ENCODE measurements at regions not wholly inside any gene's neighbourhood (a gene's known extent, or its start where the extent isn't known, plus 50 kb on each side); places are given as distances from the start of the nearest gene placed in this dataset.

DNA sequence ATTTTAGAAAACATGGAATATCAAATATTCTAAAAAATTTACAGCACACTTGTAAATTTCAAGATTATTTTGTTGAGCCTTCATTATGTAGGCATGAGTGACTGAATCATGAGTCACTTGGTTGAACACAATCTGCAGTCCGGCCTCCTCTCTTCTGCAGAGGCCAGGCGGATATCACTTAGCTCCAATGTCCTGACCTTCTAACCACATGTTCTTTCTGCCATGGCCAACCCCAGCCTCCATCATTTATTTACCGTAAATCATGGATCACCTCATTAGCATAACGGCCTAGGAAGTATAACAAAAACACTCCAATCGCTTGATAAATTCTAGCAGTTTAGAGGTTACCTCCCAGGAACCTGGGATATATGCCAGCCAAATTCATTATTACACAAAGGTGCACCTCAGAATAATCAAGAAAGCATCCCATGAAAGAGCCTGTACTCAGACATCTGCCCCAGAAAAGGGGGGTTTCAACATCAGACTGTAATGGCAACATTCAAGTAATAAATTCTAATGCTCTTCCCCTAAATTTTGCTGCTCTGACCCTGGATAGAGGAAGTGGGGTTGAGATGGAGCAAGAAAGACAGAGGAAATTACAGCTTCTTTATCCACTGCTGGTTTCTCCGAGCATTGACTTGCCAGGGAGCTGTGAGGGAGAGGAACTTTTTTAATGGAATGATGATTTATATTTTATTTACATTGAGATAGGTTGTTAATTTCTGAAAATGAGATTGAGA lies 2153.6 kb upstream of the AGA start:
- no peak overlapping the region for H3K27ac Mint-ChIP-seq (ENCODE audit: low read depth, unreplicated experiment)
- BruUV-seq (replicated peaks): no TSS peak
- ChIA-PET POLR2A (interaction anchor here (0.7 kb wide), 1 partner anchor 8 kb away, joined by 3 read pairs; no protein-coding TSS in a partner anchor), CTCF (no interaction called here)
- intact Hi-C loops (cut with micrococcal nuclease): no loop called here
- TF ChIP-seq, protein P1, sequence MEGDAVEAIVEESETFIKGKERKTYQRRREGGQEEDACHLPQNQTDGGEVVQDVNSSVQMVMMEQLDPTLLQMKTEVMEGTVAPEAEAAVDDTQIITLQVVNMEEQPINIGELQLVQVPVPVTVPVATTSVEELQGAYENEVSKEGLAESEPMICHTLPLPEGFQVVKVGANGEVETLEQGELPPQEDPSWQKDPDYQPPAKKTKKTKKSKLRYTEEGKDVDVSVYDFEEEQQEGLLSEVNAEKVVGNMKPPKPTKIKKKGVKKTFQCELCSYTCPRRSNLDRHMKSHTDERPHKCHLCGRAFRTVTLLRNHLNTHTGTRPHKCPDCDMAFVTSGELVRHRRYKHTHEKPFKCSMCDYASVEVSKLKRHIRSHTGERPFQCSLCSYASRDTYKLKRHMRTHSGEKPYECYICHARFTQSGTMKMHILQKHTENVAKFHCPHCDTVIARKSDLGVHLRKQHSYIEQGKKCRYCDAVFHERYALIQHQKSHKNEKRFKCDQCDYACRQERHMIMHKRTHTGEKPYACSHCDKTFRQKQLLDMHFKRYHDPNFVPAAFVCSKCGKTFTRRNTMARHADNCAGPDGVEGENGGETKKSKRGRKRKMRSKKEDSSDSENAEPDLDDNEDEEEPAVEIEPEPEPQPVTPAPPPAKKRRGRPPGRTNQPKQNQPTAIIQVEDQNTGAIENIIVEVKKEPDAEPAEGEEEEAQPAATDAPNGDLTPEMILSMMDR (IDR thresholded peaks at IDR 0.05; ENCODE audit: unreplicated experiment): no peak
- no peak overlapping the region for H3K4me3 Mint-ChIP-seq (ENCODE audit: unreplicated experiment)
- no peaks in the 10 kb centered on the region for H3K4me1 Mint-ChIP-seq (ENCODE audit: insufficient read depth, unreplicated experiment)
- peak; percentile 66 for DNase-seq (ENCODE audit: unreplicated experiment)
- H3K9me3 Mint-ChIP-seq (ENCODE audit: unreplicated experiment): no peaks in the 10 kb centered on the region
- H3K36me3 Mint-ChIP-seq (ENCODE audit: insufficient read depth, unreplicated experiment): no peaks in the 10 kb centered on the region
- no peaks in the 10 kb centered on the region for H3K27me3 Mint-ChIP-seq (ENCODE audit: insufficient read depth, unreplicated experiment)

DNA sequence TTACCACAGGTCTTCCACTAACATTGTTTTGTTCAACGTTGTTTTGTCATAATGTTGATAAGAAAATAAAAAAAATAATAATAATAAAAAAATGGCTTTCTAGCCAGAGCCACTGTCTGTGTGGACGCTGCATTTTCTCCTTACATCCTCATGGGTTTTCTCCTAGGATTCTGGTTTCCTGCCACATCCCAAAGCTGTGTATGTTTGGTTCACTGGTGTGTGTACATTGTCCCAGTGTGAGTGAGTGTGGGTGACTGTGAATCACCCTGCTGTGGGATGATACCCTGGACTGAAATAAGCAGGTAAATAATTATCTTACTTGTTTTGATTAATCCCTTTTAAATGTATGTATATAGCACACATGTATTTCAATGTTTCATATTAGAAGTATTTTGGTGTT lies 2154.4 kb upstream of the AGA start:
- Mint-ChIP-seq H3K9me3 (ENCODE audit: unreplicated experiment) (no peaks in the 10 kb centered on the region), H3K36me3 (ENCODE audit: insufficient read depth, unreplicated experiment) (no peaks in the 10 kb centered on the region), H3K4me3 (ENCODE audit: unreplicated experiment) (no peak overlapping the region), H3K4me1 (ENCODE audit: insufficient read depth, unreplicated experiment) (no peaks in the 10 kb centered on the region), H3K27ac (ENCODE audit: low read depth, unreplicated experiment) (no peak overlapping the region), H3K27me3 (ENCODE audit: insufficient read depth, unreplicated experiment) (no peaks in the 10 kb centered on the region)
- intact Hi-C loops (cut with micrococcal nuclease): no loop called here
- no TSS peak for BruUV-seq (replicated peaks)
- TF ChIP-seq, protein P1 (IDR thresholded peaks at IDR 0.05; ENCODE audit: unreplicated experiment): no peak
- no peak for DNase-seq (ENCODE audit: unreplicated experiment)
- ChIA-PET POLR2A (interaction anchor here (0.7 kb wide), 1 partner anchor 9 kb away, joined by 3 read pairs; no protein-coding TSS in a partner anchor), CTCF (no interaction called here)

DNA sequence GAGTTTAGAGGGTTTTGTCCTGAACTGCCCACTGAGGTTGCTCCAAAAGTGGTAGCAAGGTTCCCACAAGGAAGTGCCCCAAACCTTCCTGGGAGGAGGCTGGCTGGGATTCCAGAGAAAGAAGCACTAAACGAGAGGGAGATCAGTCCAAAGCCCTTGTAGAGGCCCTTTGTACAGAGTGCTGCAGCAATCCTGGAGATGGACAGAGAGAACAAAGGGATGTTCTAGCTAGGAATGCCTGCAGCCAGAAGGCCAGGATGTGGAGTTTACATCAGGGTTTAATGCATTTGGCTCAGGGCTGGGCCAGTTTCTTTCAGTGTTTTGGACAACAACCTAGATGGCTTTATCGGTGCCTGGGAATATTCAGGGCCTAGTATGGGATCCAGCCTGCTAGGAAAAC lies 2155.1 kb upstream of the AGA start:
- no peak overlapping the region for H3K27ac Mint-ChIP-seq (ENCODE audit: low read depth, unreplicated experiment)
- H3K4me1 Mint-ChIP-seq (ENCODE audit: insufficient read depth, unreplicated experiment): no peaks in the 10 kb centered on the region
- intact Hi-C loops (cut with micrococcal nuclease): no loop called here
- CTCF ChIA-PET: no interaction called here
- no peak for DNase-seq (ENCODE audit: unreplicated experiment)
- BruUV-seq (replicated peaks): no TSS peak
- no peaks in the 10 kb centered on the region for H3K9me3 Mint-ChIP-seq (ENCODE audit: unreplicated experiment)
- TF ChIP-seq, protein P1 (IDR thresholded peaks at IDR 0.05; ENCODE audit: unreplicated experiment): no peak
- H3K4me3 Mint-ChIP-seq (ENCODE audit: unreplicated experiment): no peak overlapping the region
- POLR2A ChIA-PET: no interaction called here
- no peaks in the 10 kb centered on the region for H3K27me3 Mint-ChIP-seq (ENCODE audit: insufficient read depth, unreplicated experiment)
- no peaks in the 10 kb centered on the region for H3K36me3 Mint-ChIP-seq (ENCODE audit: insufficient read depth, unreplicated experiment)

DNA sequence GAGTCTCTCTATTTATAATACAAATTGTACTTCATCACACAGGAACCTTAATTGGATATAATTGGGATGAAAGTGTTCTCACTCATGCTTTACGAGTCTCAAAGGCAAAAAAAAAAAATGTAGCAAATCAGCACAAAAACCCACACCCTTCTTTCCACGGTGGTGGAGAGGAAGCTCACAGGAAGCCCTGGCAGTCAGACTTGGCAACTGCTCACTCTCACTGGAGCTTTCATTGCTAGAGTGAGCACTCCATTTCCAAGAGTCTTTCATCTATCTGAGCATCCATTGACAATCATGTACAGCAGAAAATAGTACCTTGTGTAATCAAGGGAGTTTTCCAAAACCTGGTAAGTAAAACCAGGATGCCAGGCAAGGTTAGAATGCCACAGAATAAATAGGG lies 2159.4 kb upstream of the AGA start:
- POLR2A ChIA-PET: no interaction called here
- no peaks in the 10 kb centered on the region for H3K36me3 Mint-ChIP-seq (ENCODE audit: insufficient read depth, unreplicated experiment)

More for the DNA sequence above, 2159.4 kb upstream of the AGA start:
- H3K27me3 Mint-ChIP-seq (ENCODE audit: insufficient read depth, unreplicated experiment): no peaks in the 10 kb centered on the region
- TF ChIP-seq, protein P1 (IDR thresholded peaks at IDR 0.05; ENCODE audit: unreplicated experiment): no peak
- no peak overlapping the region for H3K27ac Mint-ChIP-seq (ENCODE audit: low read depth, unreplicated experiment)
- CTCF ChIA-PET: interaction anchor here (0.6 kb wide), 1 partner anchor 782 kb away, joined by 4 read pairs; no protein-coding TSS in a partner anchor
- BruUV-seq (replicated peaks): no TSS peak
- peaks cover 8% of the 10 kb centered on the region for H3K9me3 Mint-ChIP-seq (ENCODE audit: unreplicated experiment)
- no peak for DNase-seq (ENCODE audit: unreplicated experiment)
- no peak overlapping the region for H3K4me3 Mint-ChIP-seq (ENCODE audit: unreplicated experiment)
- intact Hi-C loops (cut with micrococcal nuclease): no loop called here
- H3K4me1 Mint-ChIP-seq (ENCODE audit: insufficient read depth, unreplicated experiment): peaks cover 11% of the 10 kb centered on the region
